Colonic mucosa (tissue), 4 donors: ENCODE measurements at regions not wholly inside any gene's neighbourhood (a gene's known extent, or its start where the extent isn't known, plus 50 kb on each side); places are given as distances from the start of the nearest gene placed in this dataset.

Source experiments
- DNase-seq: peaks from one replicate; pipeline ENCODE4 v3.0.0-alpha.2; 2020
- H3K27ac ChIP-seq: fragments of 200-600 bp; one replicate; pipeline ENCODE4 v1.8.0; 2021
- H3K27me3 ChIP-seq: fragments of 200-600 bp; one replicate; pipeline ENCODE4 v1.8.0; 2021
- H3K36me3 ChIP-seq: fragments of 200-600 bp; one replicate; pipeline ENCODE4 v1.8.0; 2021
- H3K4me1 ChIP-seq: fragments of 200-600 bp; one replicate; pipeline ENCODE4 v1.8.0; 2021; ENCODE audit warnings: mild to moderate bottlenecking
- H3K4me3 ChIP-seq: fragments of 200-600 bp; one replicate; pipeline ENCODE4 v1.8.0; 2021
- H3K9ac ChIP-seq, 2 donors: one replicate each; pipeline ENCODE4 v1.7.0; 2013; ENCODE audit warnings: control low read depth in 2 of 2, low read depth in 2 of 2, low read length in 2 of 2
- H3K9me3 ChIP-seq: fragments of 200-600 bp; one replicate; pipeline ENCODE4 v1.8.0; 2021
- intact Hi-C: fragments of 100-400 bp; cut with DNase I; formaldehyde crosslinking; loops from one replicate; pipeline ENCODE4 v1.14.1; 2022
- TF ChIP-seq, protein P1 (sequence below): fragments of 200-600 bp; IDR thresholded peaks from one replicate; pipeline ENCODE4 v1.8.0; 2022; ENCODE audit warnings: antibody characterized with exemption, mild to moderate bottlenecking
- donor health status: healthy.
- donor health status: DM: no; HTN: no; CAD: no.
- donor health status: DM: no; HTN: no; CAD: no.

DNA sequence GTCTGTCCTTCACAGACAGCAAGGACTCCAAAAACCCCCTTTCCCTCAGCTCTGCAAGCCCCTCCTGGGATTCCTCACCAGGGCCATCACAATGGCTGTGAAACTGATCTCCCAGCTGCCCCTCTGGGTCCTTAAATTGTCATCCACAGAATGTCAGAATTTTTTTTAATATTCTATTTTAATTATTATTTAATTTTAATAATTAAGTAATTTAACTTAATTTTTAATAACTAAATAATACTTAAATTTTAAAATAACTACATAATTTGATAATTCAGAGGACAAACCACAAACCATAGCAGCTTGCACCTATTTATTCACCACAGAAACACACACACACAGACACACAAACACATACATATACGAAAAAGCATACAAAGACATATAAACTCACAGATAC is 565.8 kb upstream of the COBL start:
- DNase-seq, result no peak
- Histone ChIP-seq H3K4me3 (no peak overlapping the region), H3K36me3 (no peaks in the 10 kb centered on the region), H3K4me1 (no peaks in the 10 kb centered on the region), H3K27me3 (no peaks in the 10 kb centered on the region), H3K9me3 (no peaks in the 10 kb centered on the region), H3K27ac (no peak overlapping the region), H3K9ac (no peak overlapping the region)
- intact Hi-C loops, result no loop called here
- TF ChIP-seq, protein P1, sequence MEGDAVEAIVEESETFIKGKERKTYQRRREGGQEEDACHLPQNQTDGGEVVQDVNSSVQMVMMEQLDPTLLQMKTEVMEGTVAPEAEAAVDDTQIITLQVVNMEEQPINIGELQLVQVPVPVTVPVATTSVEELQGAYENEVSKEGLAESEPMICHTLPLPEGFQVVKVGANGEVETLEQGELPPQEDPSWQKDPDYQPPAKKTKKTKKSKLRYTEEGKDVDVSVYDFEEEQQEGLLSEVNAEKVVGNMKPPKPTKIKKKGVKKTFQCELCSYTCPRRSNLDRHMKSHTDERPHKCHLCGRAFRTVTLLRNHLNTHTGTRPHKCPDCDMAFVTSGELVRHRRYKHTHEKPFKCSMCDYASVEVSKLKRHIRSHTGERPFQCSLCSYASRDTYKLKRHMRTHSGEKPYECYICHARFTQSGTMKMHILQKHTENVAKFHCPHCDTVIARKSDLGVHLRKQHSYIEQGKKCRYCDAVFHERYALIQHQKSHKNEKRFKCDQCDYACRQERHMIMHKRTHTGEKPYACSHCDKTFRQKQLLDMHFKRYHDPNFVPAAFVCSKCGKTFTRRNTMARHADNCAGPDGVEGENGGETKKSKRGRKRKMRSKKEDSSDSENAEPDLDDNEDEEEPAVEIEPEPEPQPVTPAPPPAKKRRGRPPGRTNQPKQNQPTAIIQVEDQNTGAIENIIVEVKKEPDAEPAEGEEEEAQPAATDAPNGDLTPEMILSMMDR, result no peak

DNA sequence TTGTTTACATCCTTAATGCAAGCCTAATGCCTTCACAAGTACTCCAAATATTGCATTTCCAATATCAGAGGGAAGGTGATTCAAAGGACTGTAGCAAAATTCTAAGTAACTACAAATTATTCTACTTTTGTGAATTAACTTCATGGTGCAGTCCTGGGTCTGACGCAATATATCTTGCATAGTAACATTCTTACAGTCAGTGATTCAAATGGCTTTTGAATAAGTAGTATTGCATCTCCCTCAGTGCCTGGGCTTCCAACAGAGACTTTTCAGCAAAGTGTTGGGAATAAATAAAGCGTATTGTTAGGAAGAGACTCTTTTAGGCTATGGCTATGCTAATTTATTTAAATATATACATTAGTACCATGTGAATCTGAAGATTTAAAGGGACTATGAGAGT is 564.7 kb upstream of the COBL start:
- Histone ChIP-seq H3K9me3 (no peaks in the 10 kb centered on the region), H3K36me3 (no peaks in the 10 kb centered on the region), H3K4me1 (no peaks in the 10 kb centered on the region), H3K9ac (no peak overlapping the region), H3K27me3 (no peaks in the 10 kb centered on the region), H3K4me3 (no peak overlapping the region), H3K27ac (no peak overlapping the region)
- TF ChIP-seq, protein P1, result no peak
- intact Hi-C loops, result no loop called here
- DNase-seq, result no peak

DNA sequence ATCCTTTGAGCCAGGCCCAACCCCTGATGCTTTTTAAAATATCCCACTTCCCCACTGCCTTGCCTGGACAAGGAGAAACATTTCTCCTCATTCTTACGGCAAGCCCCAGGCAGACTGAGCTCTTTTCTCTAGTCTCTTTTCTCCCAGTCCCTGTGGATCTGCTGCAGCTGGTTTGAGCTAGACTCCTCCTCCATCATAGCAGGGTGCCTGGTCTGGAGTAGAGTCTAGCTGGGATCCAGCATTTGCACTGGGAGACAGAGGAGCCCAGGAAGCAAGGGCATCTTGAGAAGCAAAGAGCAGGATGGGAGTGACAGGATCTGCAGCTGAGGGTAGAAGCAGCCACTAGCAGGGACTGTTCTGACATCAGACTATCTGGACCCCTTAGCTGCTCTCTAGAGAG is 562.3 kb upstream of the COBL start:
- Histone ChIP-seq H3K4me1 (no peaks in the 10 kb centered on the region), H3K27me3 (no peaks in the 10 kb centered on the region), H3K36me3 (no peaks in the 10 kb centered on the region), H3K9ac (no peak overlapping the region), H3K9me3 (no peaks in the 10 kb centered on the region), H3K4me3 (no peak overlapping the region), H3K27ac (no peak overlapping the region)
- TF ChIP-seq, protein P1, result no peak
- intact Hi-C loops, result no loop called here
- no peak for DNase-seq

DNA sequence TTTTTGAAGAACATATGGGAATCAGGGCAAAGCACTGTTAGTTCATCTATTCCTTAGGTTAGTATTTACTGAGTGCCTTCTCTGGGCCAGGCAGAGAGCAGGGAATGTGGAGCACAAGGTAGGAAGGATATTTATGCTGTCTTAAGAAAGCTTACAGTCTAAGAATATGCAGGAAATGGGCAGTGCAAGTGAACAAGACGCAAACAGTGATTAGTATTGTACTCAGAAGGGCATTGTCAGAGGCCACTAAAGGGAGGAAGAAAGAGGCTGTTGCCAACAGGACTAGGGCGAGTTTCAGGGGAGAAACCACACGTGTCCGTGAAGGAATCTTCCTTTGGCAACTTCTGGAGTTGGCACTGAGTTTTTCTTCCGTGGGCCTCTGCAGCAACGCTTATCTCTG is 552.8 kb upstream of the COBL start:
- no peak for DNase-seq
- intact Hi-C loops, result no loop called here
- Histone ChIP-seq H3K27ac (no peak overlapping the region), H3K36me3 (no peaks in the 10 kb centered on the region), H3K9me3 (no peaks in the 10 kb centered on the region), H3K9ac (no peak overlapping the region), H3K4me3 (no peak overlapping the region), H3K4me1 (no peaks in the 10 kb centered on the region), H3K27me3 (no peaks in the 10 kb centered on the region)
- TF ChIP-seq, protein P1, result no peak

DNA sequence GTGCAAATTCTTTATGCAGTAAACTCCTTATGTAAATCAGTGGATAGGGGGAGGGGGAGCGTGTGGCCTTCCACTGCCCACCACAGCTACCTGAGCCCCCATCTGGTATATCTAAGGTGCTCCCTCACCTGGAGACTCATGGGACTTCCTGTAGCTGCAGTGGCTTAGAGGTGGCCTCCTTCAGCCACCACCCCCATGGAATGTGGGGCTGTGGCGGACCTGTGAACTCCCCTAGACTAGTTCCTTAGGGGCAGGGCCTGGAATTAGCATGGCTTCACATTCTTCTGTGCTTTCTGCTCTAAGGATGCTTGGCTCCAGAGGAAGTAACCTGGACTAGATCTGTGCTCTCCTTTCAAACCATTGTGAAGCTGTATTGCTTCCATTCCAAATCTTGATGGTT is 550.5 kb upstream of the COBL start:
- TF ChIP-seq, protein P1, result no peak
- Histone ChIP-seq H3K27ac (no peak overlapping the region), H3K4me3 (no peak overlapping the region), H3K27me3 (no peaks in the 10 kb centered on the region), H3K36me3 (no peaks in the 10 kb centered on the region), H3K4me1 (no peaks in the 10 kb centered on the region), H3K9ac (no peak overlapping the region), H3K9me3 (no peaks in the 10 kb centered on the region)
- intact Hi-C loops, result no loop called here
- DNase-seq, result no peak

DNA sequence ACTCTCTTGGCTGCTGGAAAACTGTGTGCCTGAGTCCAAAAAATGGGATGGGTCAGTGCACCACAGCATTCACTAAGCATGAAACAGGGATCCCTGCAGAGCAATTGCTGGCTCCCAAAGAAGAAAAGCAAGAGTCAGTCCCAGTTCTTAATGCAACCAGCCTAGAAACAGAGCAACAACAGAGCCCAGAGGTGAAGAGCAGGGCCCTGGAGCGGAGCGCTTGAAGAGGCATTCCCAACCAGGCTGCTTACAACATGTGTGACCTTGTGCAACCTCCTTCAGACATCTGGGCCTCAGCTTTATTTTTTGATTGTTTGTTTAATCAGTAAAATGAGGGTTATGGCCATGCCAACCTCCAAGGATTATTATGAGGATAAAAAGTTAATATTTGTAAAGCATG is 543.7 kb upstream of the COBL start:
- Histone ChIP-seq H3K9ac (no peak overlapping the region), H3K27me3 (no peaks in the 10 kb centered on the region), H3K27ac (no peak overlapping the region), H3K36me3 (no peaks in the 10 kb centered on the region), H3K4me1 (no peaks in the 10 kb centered on the region), H3K4me3 (no peak overlapping the region), H3K9me3 (no peaks in the 10 kb centered on the region)
- DNase-seq, result no peak
- intact Hi-C loops, result no loop called here
- TF ChIP-seq, protein P1, result no peak
